HG02678 (cell line): ENCODE measurements at regions not wholly inside any gene's neighbourhood (a gene's known extent, or its start where the extent isn't known, plus 50 kb on each side); places are given as distances from the start of the nearest gene placed in this dataset.
"Not testable (repeated sequence)": the region's sequence is repeated elsewhere in the genome, so short reads cannot be mapped to it uniquely, and the experiment has no call there.

Experiments used
- ATAC-seq: cut with Tn5 transposase; IDR thresholded peaks from one replicate; pipeline ENCODE4 v1.9.1; 2021; ENCODE audit warnings: mild to moderate bottlenecking, moderate library complexity; ENCODE audit not compliant: unreplicated experiment

- ATAC-seq: no peak
Measured at GRCh38 chr7:26083113-26083512, 68.9 kb upstream of the NFE2L3 start.

DNA sequence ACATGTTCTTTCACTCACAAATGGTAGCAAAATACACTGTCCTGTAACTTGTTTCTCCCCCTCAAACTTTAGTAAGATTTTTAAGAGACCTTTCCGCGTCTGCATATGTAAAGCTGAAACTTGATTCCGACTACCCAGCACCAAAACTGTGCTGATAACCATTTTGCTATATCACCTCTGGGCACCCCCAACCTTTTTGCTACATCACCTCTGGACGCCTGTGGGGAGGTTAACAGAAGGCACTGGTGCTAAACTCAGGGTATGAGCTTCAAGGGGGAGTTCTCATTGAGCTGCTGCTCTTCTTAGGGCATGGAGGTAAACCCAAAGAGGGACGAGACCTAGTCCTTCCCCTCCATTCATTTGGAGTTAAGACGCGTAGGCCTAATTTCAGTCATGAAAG lies 67.6 kb upstream of the NFE2L3 start:
- no peak for ATAC-seq

DNA sequence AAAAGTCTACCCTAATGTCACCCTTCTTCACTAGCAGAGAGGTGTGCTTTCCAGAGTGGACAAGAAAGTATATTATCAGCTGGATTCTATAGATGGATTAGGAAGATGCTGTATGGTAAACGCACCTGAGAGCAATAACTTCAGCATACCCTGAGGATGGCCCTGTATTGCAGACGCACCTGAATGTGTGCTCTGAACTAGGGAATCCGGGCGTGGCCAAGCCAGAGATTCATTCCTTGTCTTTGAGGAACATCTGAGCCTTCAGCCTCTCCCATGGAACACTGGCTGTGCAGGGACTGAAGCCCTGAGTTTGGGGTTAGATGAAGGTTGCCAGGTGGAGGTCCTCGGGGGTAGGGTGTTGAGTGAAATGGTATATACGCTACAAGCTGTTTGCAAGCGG lies 66.2 kb upstream of the NFE2L3 start:
- no peak for ATAC-seq

DNA sequence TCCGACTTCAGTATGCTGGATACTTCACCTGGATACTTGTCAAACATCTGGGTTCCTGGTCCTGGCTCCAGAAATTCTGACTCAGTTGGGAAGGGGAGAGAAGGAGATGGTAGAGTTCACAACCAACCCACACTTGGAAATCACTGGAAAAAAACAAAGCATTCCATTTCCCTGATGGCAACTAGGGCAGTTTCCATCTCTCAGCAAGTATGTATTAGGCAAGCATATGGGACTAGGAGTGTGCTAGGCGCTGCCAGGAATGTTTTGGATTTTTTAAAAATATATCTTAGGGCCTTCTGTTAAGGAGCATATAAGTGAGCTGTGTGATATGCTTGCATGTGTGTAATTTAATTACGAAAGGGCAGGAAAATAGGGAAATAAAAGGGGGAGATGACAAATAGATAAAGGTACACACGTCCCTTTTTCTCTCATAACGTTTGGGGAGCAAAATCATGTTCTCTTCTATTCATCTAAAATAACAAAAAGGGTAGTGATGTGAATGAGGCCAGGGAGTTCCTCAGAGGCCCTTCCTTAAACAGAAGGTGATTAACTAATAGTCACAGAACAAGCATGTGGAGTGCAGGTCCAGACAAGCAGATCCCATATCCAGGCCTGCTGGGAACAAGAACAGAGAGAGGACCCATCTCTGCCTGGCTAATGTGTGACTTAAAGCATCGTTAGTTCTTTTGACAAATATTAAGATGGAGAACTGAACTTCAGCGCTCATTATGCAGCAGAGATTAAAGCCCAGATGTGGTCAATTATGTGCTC lies 64.5 kb upstream of the NFE2L3 start:
- ATAC-seq: no peak

- not testable (repeated sequence) for ATAC-seq
Measured at GRCh38 chr7:26089469-26089868, 62.5 kb upstream of the NFE2L3 start.

DNA sequence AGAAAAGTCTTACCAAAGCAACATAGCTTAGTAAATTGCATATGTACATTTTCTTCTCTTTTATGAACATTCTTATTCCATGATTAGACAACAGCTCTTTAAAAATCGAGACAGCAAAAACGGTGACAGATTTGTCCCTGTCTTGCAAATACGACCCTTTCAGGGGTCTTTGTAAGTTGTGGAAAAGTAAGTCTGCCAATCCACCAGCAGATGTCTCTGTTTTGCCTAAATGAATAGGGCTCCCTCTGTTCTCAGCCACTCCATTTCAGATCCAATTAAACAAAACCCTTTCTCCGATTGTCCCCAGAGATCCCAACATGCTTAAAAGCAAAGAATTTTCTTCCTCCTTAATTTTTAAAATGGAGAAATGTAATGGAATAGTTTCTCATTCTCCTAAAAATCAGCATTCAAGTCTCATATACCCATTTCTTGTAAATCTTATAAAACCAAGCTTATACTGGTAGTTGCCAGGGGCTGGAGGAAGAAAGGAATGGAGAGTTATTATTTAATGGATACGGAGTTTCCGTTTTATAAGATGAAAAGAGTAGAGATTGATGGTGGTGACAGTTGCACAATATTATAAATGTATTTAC lies 61.0 kb upstream of the NFE2L3 start:
- ATAC-seq: peak; percentile 63

DNA sequence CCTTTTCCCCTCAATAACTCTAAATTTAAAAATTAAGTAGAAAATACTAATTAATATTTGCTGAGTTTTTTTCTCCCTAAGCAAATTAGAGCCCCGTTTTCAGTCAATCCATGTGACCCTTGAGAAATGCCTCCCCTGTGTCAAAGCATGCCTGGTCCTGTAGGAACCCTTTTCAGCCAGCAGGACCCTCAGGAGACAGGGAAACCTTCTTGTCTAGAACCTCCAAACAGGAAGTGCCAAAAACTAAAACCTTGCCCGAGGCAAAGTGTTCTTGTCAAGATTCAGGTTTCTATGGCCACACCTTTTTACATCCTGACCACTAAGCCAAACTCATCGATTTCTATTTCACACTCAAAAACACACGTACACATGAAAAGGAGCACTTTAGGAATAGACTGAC lies 60.1 kb upstream of the NFE2L3 start:
- ATAC-seq: no peak

DNA sequence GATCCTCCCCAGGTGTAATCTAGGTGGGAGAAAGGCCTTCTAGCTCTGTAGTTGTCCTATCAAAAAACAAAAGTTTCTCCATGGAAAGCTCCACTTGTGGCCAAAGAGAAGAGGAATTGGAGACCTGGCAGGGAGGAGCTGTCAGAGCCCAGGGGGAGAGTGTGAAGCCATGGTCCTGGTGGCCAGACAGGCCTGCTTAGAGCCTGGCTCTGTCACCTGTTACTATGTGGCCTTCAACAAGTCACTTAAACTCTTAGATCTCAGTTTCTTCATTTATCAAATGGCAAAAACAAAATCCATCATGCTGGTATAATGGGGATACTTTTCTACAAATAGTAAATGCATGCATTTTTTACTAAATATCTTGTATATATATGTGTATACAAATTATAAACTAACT lies 59.0 kb upstream of the NFE2L3 start:
- ATAC-seq: no peak

- no peak for ATAC-seq
Measured at GRCh38 chr7:26096136-26096535, 55.9 kb upstream of the NFE2L3 start.

DNA sequence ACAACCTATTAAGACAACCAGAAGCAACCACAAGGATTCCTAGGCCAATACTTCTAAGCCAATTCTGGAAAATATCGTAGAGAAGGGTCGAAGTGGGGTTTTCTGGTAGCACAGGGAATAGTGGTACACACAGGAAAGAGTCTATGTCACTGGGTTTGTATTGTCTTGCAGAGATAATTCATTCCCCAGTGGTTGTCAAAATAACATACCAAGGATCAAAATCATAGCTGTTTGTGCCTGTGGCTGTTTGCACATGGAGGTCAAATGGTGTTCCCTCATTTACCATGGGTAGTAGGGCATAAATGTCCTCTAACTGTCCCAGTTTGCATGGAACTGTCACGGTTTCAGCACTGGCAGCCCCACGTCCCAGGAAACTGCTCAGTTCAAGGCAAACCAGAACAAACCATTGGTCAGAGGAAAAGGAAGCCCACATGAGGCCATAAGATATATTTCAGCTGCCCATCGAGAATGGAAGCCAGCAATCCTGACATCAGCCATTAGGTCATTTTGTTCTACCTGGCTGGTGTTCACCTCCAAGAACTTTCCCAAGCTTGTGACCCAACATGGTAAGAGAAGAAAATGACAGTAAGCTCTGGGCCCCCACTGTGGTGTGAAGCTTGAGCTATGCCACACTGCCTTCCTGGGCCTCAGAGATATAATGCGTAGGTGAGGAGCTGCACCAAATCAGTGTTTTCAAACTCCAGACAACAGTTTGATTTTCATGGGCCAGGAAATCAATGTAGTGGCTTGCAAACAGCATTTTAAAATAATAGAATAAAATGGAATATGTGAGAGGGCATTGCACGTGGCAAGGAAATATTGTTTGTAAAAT lies 53.9 kb upstream of the NFE2L3 start:
- no peak for ATAC-seq

DNA sequence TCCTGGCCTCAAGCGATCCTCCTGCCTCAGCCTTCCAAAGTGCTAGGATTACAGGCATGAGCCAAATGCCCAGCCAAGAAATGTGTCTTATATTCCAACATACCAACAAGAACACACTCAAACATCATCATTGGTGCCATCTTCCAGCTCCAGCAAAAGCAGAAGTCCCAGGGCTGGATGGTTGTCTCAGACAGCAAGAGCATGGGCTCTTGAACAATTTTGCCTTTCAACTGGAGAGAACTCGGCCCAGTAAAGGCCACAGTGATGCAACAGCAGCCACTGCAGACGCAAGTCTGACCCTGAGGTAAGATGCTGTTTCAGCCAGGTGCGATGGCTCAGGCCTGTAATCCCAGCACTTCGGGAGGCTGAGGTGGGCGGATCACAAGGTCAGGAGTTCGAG lies 52.8 kb upstream of the NFE2L3 start:
- ATAC-seq: no peak

GRCh38 chr7:26100406-26101339 lies 51.3 kb upstream of the NFE2L3 start:
- ATAC-seq: peak; percentile 45

DNA sequence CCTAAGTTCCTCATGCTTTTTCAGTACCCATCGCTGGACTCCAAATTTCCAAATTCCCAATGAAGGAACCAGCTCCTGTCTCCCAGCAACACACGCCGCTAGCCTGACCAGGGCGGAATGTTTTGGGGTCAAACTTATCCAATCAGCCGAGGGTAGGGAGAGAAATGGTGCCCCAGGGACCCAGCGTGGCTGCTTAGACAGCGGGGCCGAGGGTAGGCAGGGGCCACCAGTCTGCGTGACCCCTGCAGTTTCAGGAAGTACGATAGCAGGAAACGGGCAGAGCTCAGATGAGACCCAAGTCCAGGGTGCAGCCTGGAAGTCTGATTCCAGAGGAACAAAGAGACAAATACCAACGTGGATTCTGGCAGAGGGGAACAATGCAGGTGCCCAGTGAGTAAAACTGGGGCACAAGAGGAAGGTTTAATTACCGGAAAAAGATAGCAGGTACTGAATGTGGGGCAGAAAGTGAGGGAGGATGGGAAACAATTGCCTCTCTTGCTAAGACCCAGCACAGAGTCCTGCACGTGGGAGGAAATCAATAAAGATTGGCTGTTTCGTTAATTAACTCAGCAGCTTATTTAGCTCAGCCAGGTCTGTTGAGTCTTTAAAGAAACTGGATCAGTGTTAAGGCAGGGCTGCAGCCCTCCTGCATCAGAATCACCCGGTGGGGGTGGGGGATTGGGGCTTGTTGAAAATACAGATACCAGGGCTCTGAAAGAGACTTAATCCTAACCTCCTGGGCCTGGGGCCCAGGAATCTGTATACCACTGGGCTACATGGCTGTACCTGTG lies 50.4 kb upstream of the NFE2L3 start:
- peak; percentile 71 for ATAC-seq

DNA sequence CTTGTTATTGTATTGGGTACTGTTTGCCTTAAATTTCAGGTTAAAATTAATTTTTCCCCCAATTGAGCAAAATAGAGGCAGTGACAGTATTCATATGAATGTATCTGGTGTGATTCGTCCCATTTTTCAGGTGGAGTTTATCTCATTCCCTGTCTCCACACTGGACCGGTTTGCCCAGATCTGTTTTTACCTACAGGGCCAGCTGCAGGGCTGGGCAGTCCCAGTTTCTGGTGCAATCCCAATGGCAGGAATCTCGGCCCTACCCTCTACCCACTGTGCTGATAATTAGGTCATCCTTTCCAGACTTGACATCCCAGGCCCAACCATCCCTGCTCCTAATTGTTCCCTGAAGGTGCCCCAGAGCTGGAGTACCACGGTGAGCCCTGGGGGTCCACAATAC lies 49.8 kb upstream of the NFE2L3 start:
- ATAC-seq: no peak
